HG03558 (cell line): ENCODE measurements at regions not wholly inside any gene's neighbourhood (a gene's known extent, or its start where the extent isn't known, plus 50 kb on each side); places are given as distances from the start of the nearest gene placed in this dataset.

Experiments used
- ATAC-seq: cut with Tn5 transposase; IDR thresholded peaks from one replicate; pipeline ENCODE4 v1.9.1; 2021; ENCODE audit warnings: moderate number of reproducible peaks; ENCODE audit not compliant: unreplicated experiment; ENCODE audit errors: extremely low read depth

GRCh38 chrX:40285876-40286275 is 188.1 kb upstream of the BCOR start:
- no peak for ATAC-seq

- ATAC-seq = no peak
Measured at GRCh38 chrX:40284852-40285251, 187.1 kb upstream of the BCOR start.

GRCh38 chrX:40283981-40284380 is 186.2 kb upstream of the BCOR start:
- no peak for ATAC-seq

- no peak for ATAC-seq
Measured at GRCh38 chrX:40282946-40283660, 185.3 kb upstream of the BCOR start.

GRCh38 chrX:40282348-40282747 is 184.6 kb upstream of the BCOR start:
- no peak for ATAC-seq

- ATAC-seq = no peak
Measured at GRCh38 chrX:40281336-40282005, 183.7 kb upstream of the BCOR start.

- no peak for ATAC-seq
Measured at GRCh38 chrX:40279762-40280161, 182.0 kb upstream of the BCOR start.

- ATAC-seq = no peak
Measured at GRCh38 chrX:40279091-40279430, 181.3 kb upstream of the BCOR start.

GRCh38 chrX:40278340-40279090 is 180.8 kb upstream of the BCOR start:
- ATAC-seq = no peak

- ATAC-seq = no peak
Measured at GRCh38 chrX:40277672-40278071, 179.9 kb upstream of the BCOR start.

GRCh38 chrX:40273356-40274050 is 175.7 kb upstream of the BCOR start:
- ATAC-seq = no peak

GRCh38 chrX:40272776-40273175 is 175.0 kb upstream of the BCOR start:
- ATAC-seq = no peak

GRCh38 chrX:40272141-40272540 is 174.4 kb upstream of the BCOR start:
- no peak for ATAC-seq

GRCh38 chrX:40268188-40268520 is 170.4 kb upstream of the BCOR start:
- no peak for ATAC-seq

- no peak for ATAC-seq
Measured at GRCh38 chrX:40267334-40268187, 169.8 kb upstream of the BCOR start.

GRCh38 chrX:40266490-40267333 is 169.0 kb upstream of the BCOR start:
- no peak for ATAC-seq

- no peak for ATAC-seq
Measured at GRCh38 chrX:40265936-40266335, 168.2 kb upstream of the BCOR start.

GRCh38 chrX:40263014-40263560 is 165.3 kb upstream of the BCOR start:
- no peak for ATAC-seq
